ENCODE measurements at regions not wholly inside any gene's neighbourhood (a gene's known extent, or its start where the extent isn't known, plus 50 kb on each side); places are given as distances from the start of the nearest gene placed in this dataset.

GRCh38 chr3:162973428-162973917 is 1476.9 kb downstream of the OTOL1 start:
- no peak for TF ChIP-seq ATF2 (CRISPR knock-in tag; IDR thresholded peaks at IDR 0.05)
- TF ChIP-seq POLR2AphosphoS5 (IDR thresholded peaks at IDR 0.05; ENCODE audit: low read depth, low read length), result no peak
- no peak for TF ChIP-seq YY1 (IDR thresholded peaks at IDR 0.05; ENCODE audit: insufficient read depth, insufficient replicate concordance, low read depth, low read length)
- TF ChIP-seq ZNF713 (CRISPR knock-in tag; IDR thresholded peaks at IDR 0.05), result no peak
- TF ChIP-seq NFE2 (CRISPR knock-in tag; IDR thresholded peaks at IDR 0.05), result no peak
- TF ChIP-seq CREB1 (IDR thresholded peaks at IDR 0.05), result no peak
- no peak for TF ChIP-seq CREB1 (CRISPR knock-in tag; IDR thresholded peaks at IDR 0.05)
- TF ChIP-seq ZZZ3 (CRISPR knock-in tag; IDR thresholded peaks at IDR 0.05; ENCODE audit: borderline replicate concordance), result no peak
- TF ChIP-seq NFATC3 (CRISPR knock-in tag; IDR thresholded peaks at IDR 0.05), result no peak
- no peak for TF ChIP-seq ZNF451 (CRISPR knock-in tag; IDR thresholded peaks at IDR 0.05)
- TF ChIP-seq ZBTB33 (CRISPR knock-in tag; IDR thresholded peaks at IDR 0.05), result no peak
- TF ChIP-seq ZNF282 (IDR thresholded peaks at IDR 0.05; ENCODE audit: partially characterized antibody), result no peak

Measured in HepG2 (cell line).